ENCODE measurements at regions not wholly inside any gene's neighbourhood (a gene's known extent, or its start where the extent isn't known, plus 50 kb on each side); places are given as distances from the start of the nearest gene placed in this dataset.

DNA sequence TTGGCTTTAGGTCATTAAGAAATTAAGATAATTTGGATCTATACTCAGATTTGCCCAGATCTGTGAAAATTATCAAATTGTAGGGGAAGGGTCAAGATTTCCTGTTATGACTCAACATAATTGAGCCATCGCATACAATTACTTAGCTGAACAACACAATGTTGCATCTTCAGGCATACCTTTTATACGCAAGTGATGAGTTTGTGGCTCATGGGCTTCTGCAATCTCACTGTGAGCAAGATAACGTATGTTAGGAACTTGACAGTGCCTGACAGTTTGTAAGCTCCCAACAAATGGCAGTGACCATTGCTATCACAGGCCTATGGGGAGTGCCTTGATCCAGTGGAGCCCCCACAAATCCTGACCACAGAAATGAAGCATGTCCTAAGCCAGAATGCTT is 199.7 kb downstream of the BCAT1 start:
- Histone ChIP-seq H3K4me3 (no peak overlapping the region), H3K4me2 (no peak overlapping the region), H3K4me1 (ENCODE audit: insufficient read depth) (peaks cover 6% of the 10 kb centered on the region), H4K20me1 (ENCODE audit: insufficient read depth, poor library complexity, severe bottlenecking) (no peaks in the 10 kb centered on the region), H3K9me3 (ENCODE audit: low read depth) (no peaks in the 10 kb centered on the region), H3K79me2 (no peaks in the 10 kb centered on the region), H3K27me3 (no peaks in the 10 kb centered on the region), H3K9me2 (replicated peaks; ENCODE audit: insufficient read depth) (no peaks in the 10 kb centered on the region), H3K36me3 (replicated peaks; ENCODE audit: insufficient read depth, low read depth) (no peaks in the 10 kb centered on the region), H2AFZ (no peak overlapping the region), H3K27ac (no peak overlapping the region)
- no peak for DNase-seq (ENCODE audit: low spot score)
- 89% methylated on average over 3 of the region's 3 CpGs for WGBS (ENCODE audit: low lambda C conversion rate, missing lambda C conversion rate)
- TF ChIP-seq EZH2 (IDR thresholded peaks at IDR 0.05; ENCODE audit: borderline replicate concordance) (no peak), EZH2phosphoT487 (IDR thresholded peaks at IDR 0.05; ENCODE audit: low read depth, severe bottlenecking, unreplicated experiment) (no peak)

DNA sequence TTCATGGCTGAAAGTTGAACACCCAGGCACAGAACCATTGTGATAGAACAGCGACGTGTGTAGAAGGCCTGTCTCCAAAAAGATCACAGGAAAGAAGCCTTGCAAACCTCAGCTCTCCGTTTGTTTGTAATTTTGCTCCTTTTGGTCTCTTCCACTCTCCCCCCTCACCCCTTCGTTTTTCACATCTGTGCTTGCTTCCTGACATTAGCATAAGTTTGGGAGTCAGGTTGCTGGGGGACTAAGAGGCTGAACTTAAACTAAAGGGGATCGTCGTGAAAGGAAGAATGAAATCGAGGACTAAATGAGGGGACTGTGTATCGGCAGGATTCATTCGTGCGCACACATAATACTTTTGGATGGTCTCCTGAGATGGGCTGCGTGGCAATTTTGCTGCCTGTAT is 200.6 kb downstream of the BCAT1 start:
- H3K27ac ChIP-seq: no peak overlapping the region
- DNase-seq (ENCODE audit: low spot score): no peak
- H3K9me3 ChIP-seq (ENCODE audit: low read depth): no peaks in the 10 kb centered on the region
- H3K4me2 ChIP-seq: no peak overlapping the region
- H3K4me3 ChIP-seq: no peak overlapping the region
- H2AFZ ChIP-seq: no peak overlapping the region
- H3K4me1 ChIP-seq (ENCODE audit: insufficient read depth): peaks cover 6% of the 10 kb centered on the region
- TF ChIP-seq, protein P1, sequence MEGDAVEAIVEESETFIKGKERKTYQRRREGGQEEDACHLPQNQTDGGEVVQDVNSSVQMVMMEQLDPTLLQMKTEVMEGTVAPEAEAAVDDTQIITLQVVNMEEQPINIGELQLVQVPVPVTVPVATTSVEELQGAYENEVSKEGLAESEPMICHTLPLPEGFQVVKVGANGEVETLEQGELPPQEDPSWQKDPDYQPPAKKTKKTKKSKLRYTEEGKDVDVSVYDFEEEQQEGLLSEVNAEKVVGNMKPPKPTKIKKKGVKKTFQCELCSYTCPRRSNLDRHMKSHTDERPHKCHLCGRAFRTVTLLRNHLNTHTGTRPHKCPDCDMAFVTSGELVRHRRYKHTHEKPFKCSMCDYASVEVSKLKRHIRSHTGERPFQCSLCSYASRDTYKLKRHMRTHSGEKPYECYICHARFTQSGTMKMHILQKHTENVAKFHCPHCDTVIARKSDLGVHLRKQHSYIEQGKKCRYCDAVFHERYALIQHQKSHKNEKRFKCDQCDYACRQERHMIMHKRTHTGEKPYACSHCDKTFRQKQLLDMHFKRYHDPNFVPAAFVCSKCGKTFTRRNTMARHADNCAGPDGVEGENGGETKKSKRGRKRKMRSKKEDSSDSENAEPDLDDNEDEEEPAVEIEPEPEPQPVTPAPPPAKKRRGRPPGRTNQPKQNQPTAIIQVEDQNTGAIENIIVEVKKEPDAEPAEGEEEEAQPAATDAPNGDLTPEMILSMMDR (IDR thresholded peaks at IDR 0.05; ENCODE audit: poor library complexity): no peak
- TF ChIP-seq EZH2phosphoT487 (IDR thresholded peaks at IDR 0.05; ENCODE audit: low read depth, severe bottlenecking, unreplicated experiment) (no peak), EZH2 (IDR thresholded peaks at IDR 0.05; ENCODE audit: borderline replicate concordance) (no peak)
- no peaks in the 10 kb centered on the region for H3K27me3 ChIP-seq
- no peaks in the 10 kb centered on the region for H3K36me3 ChIP-seq (replicated peaks; ENCODE audit: insufficient read depth, low read depth)
- H4K20me1 ChIP-seq (ENCODE audit: insufficient read depth, poor library complexity, severe bottlenecking): no peaks in the 10 kb centered on the region
- H3K79me2 ChIP-seq: no peaks in the 10 kb centered on the region
- WGBS (ENCODE audit: low lambda C conversion rate, missing lambda C conversion rate): 75% methylated on average over 11 of the region's 11 CpGs
- no peaks in the 10 kb centered on the region for H3K9me2 ChIP-seq (replicated peaks; ENCODE audit: insufficient read depth)

DNA sequence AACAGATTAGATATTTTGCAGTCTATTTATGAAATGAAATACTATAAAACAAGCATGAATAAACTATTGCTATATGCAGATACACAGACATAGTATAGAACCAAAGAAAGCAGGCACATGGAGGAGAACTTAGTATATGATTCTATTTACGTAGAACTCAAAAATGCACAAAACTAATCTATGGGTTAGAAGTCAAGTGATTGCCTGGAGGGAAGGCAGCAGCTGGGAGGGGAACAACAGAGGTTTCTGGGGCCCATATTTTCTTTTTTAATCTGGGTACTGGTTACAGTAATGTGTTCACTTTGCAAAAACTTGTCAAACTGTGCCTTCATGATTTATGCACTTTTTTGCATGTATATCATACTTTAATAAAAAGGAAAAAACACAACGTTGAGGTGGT is 202.0 kb downstream of the BCAT1 start:
- H3K9me3 ChIP-seq (ENCODE audit: low read depth): no peaks in the 10 kb centered on the region
- H3K27me3 ChIP-seq: no peaks in the 10 kb centered on the region
- no peak overlapping the region for H3K4me3 ChIP-seq
- no peaks in the 10 kb centered on the region for H3K36me3 ChIP-seq (replicated peaks; ENCODE audit: insufficient read depth, low read depth)
- H3K9me2 ChIP-seq (replicated peaks; ENCODE audit: insufficient read depth): no peaks in the 10 kb centered on the region
- no peaks in the 10 kb centered on the region for H4K20me1 ChIP-seq (ENCODE audit: insufficient read depth, poor library complexity, severe bottlenecking)
- 73% methylated on average over 2 of the region's 2 CpGs for WGBS (ENCODE audit: low lambda C conversion rate, missing lambda C conversion rate)
- TF ChIP-seq, protein P1 (IDR thresholded peaks at IDR 0.05; ENCODE audit: poor library complexity): no peak
- TF ChIP-seq EZH2 (IDR thresholded peaks at IDR 0.05; ENCODE audit: borderline replicate concordance) (no peak), EZH2phosphoT487 (IDR thresholded peaks at IDR 0.05; ENCODE audit: low read depth, severe bottlenecking, unreplicated experiment) (no peak)
- peaks cover 6% of the 10 kb centered on the region for H3K4me1 ChIP-seq (ENCODE audit: insufficient read depth)
- H3K27ac ChIP-seq: peak overlapping the region; percentile 20
- DNase-seq (ENCODE audit: low spot score): no peak
- H3K4me2 ChIP-seq: no peak overlapping the region
- no peaks in the 10 kb centered on the region for H3K79me2 ChIP-seq
- no peak overlapping the region for H2AFZ ChIP-seq

DNA sequence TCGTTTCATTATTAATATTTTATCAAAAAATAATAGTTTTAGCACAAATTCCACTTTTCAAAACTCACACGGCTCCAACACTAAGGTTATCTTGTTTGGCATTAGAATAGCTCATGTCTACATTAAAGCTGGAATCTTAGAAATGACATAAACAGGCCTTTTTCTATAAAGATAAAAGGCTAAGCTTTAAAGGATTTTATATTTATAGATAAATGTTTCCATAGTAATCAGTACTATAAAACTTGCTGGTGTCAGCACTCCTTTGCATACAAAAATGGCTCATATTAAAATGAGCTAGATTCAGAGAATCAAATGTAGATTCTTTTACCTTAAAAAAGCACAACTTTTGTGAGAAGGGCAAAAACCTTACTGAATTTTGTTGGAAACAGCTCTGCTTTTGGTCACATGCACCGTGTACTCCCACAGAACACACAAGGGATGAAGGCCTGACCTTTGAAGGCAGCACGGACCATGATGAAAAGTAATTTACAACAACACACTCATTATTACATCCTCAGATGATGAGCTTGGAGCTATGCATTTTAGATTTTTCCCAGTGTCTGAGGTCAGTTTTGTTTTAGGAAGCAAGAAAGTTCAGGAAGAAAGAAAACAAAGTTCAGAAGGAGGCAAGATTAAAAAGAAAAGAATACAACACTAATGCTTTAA is 202.8 kb downstream of the BCAT1 start:
- H3K27ac ChIP-seq: peak overlapping the region; percentile 20
- H3K4me2 ChIP-seq: peak overlapping the region; percentile 6
- no peaks in the 10 kb centered on the region for H3K9me2 ChIP-seq (replicated peaks; ENCODE audit: insufficient read depth)
- no peaks in the 10 kb centered on the region for H3K79me2 ChIP-seq
- no peaks in the 10 kb centered on the region for H4K20me1 ChIP-seq (ENCODE audit: insufficient read depth, poor library complexity, severe bottlenecking)
- H2AFZ ChIP-seq: no peak overlapping the region
- no peak for DNase-seq (ENCODE audit: low spot score)
- H3K4me3 ChIP-seq: no peak overlapping the region
- no peaks in the 10 kb centered on the region for H3K9me3 ChIP-seq (ENCODE audit: low read depth)
- no peaks in the 10 kb centered on the region for H3K27me3 ChIP-seq
- no peaks in the 10 kb centered on the region for H3K36me3 ChIP-seq (replicated peaks; ENCODE audit: insufficient read depth, low read depth)
- peaks cover 6% of the 10 kb centered on the region for H3K4me1 ChIP-seq (ENCODE audit: insufficient read depth)
- TF ChIP-seq EZH2 (IDR thresholded peaks at IDR 0.05; ENCODE audit: borderline replicate concordance) (no peak), EZH2phosphoT487 (IDR thresholded peaks at IDR 0.05; ENCODE audit: low read depth, severe bottlenecking, unreplicated experiment) (no peak)
- TF ChIP-seq, protein P1 (IDR thresholded peaks at IDR 0.05; ENCODE audit: poor library complexity): no peak
- 52% methylated on average over 4 of the region's 4 CpGs for WGBS (ENCODE audit: low lambda C conversion rate, missing lambda C conversion rate)
